SJSA1 (cell line): ENCODE measurements at regions not wholly inside any gene's neighbourhood (a gene's known extent, or its start where the extent isn't known, plus 50 kb on each side); places are given as distances from the start of the nearest gene placed in this dataset.
"Not testable (repeated sequence)": the region's sequence is repeated elsewhere in the genome, so short reads cannot be mapped to it uniquely, and the experiment has no call there.

Source experiments
- DNase-seq, 2 experiments: peaks; one replicate each; pipeline ENCODE4 v3.0.0-alpha.2; 2015 to 2020; ENCODE audit warnings: low spot score in 2 of 2, low read depth in 1 of 2
- H3K27ac ChIP-seq: fragments of 250-450 bp; sonication (Bioruptor Pico); 2 replicates; pipeline ENCODE4 v1.5.1; 2020; ENCODE audit warnings: mild to moderate bottlenecking, moderate library complexity
- H3K27me3 ChIP-seq: fragments of 250-450 bp; sonication (Bioruptor Pico); replicated peaks from 2 replicates; pipeline ENCODE4 v1.5.1; 2020; ENCODE audit warnings: mild to moderate bottlenecking, moderate library complexity
- H3K36me3 ChIP-seq: fragments of 250-450 bp; sonication (Bioruptor Pico); 2 replicates; pipeline ENCODE4 v1.5.1; 2020; ENCODE audit warnings: mild to moderate bottlenecking
- H3K4me1 ChIP-seq: fragments of 250-450 bp; sonication (Bioruptor Pico); replicated peaks from 2 replicates; pipeline ENCODE4 v1.6.1; 2021; ENCODE audit warnings: mild to moderate bottlenecking
- H3K4me3 ChIP-seq: fragments of 250-450 bp; sonication (Bioruptor Pico); 2 replicates; pipeline ENCODE4 v1.5.1; 2020; ENCODE audit warnings: mild to moderate bottlenecking
- H3K9me3 ChIP-seq: fragments of 250-450 bp; sonication (Bioruptor Pico); replicated peaks from 2 replicates; pipeline ENCODE4 v1.5.1; 2020; ENCODE audit warnings: mild to moderate bottlenecking

- not testable (repeated sequence) for H3K4me1 ChIP-seq, H3K27ac ChIP-seq, DNase-seq, H3K9me3 ChIP-seq, H3K36me3 ChIP-seq, H3K4me3 ChIP-seq, H3K27me3 ChIP-seq
Measured at GRCh38 chr4:131729205-131729604, 1419.9 kb upstream of the PCDH10 start.

GRCh38 chr4:131729716-131730398 lies 1419.2 kb upstream of the PCDH10 start:
- not testable (repeated sequence) for H3K9me3 ChIP-seq, DNase-seq, H3K27me3 ChIP-seq, H3K36me3 ChIP-seq, H3K27ac ChIP-seq, H3K4me3 ChIP-seq, H3K4me1 ChIP-seq

GRCh38 chr4:131730574-131730973 lies 1418.5 kb upstream of the PCDH10 start:
- H3K9me3 ChIP-seq, DNase-seq, H3K36me3 ChIP-seq, H3K4me3 ChIP-seq, H3K27me3 ChIP-seq, H3K4me1 ChIP-seq, H3K27ac ChIP-seq: not testable (repeated sequence)

- H3K27me3 ChIP-seq, H3K4me3 ChIP-seq: not testable (repeated sequence)
Measured at GRCh38 chr4:131732034-131732630, 1417.0 kb upstream of the PCDH10 start.

GRCh38 chr4:131734321-131734720 lies 1414.8 kb upstream of the PCDH10 start:
- not testable (repeated sequence) for H3K4me3 ChIP-seq, H3K4me1 ChIP-seq

More at GRCh38 chr4:131732034-131732630, 1417.0 kb upstream of the PCDH10 start:
- H3K36me3 ChIP-seq, DNase-seq, H3K4me1 ChIP-seq, H3K9me3 ChIP-seq, H3K27ac ChIP-seq: not testable (repeated sequence)

GRCh38 chr4:131734851-131735385 lies 1414.2 kb upstream of the PCDH10 start:
- H3K9me3 ChIP-seq, H3K27me3 ChIP-seq, H3K4me3 ChIP-seq, H3K27ac ChIP-seq, DNase-seq, H3K4me1 ChIP-seq, H3K36me3 ChIP-seq: not testable (repeated sequence)

More at GRCh38 chr4:131734321-131734720, 1414.8 kb upstream of the PCDH10 start:
- H3K27me3 ChIP-seq, H3K9me3 ChIP-seq, DNase-seq, H3K36me3 ChIP-seq, H3K27ac ChIP-seq: not testable (repeated sequence)

GRCh38 chr4:131738991-131739390 lies 1410.1 kb upstream of the PCDH10 start:
- H3K4me1 ChIP-seq, H3K9me3 ChIP-seq, H3K27me3 ChIP-seq, DNase-seq, H3K4me3 ChIP-seq, H3K36me3 ChIP-seq, H3K27ac ChIP-seq: not testable (repeated sequence)

- H3K27ac ChIP-seq, H3K36me3 ChIP-seq, H3K4me3 ChIP-seq, H3K4me1 ChIP-seq, DNase-seq, H3K9me3 ChIP-seq, H3K27me3 ChIP-seq: not testable (repeated sequence)
Measured at GRCh38 chr4:131741836-131742235, 1407.3 kb upstream of the PCDH10 start.

- H3K9me3 ChIP-seq, H3K36me3 ChIP-seq, DNase-seq, H3K27me3 ChIP-seq, H3K4me3 ChIP-seq, H3K4me1 ChIP-seq, H3K27ac ChIP-seq: not testable (repeated sequence)
Measured at GRCh38 chr4:131742536-131743205, 1406.4 kb upstream of the PCDH10 start.

GRCh38 chr4:131743348-131743747 lies 1405.7 kb upstream of the PCDH10 start:
- H3K9me3 ChIP-seq, DNase-seq, H3K4me1 ChIP-seq, H3K27me3 ChIP-seq, H3K36me3 ChIP-seq, H3K4me3 ChIP-seq, H3K27ac ChIP-seq: not testable (repeated sequence)

GRCh38 chr4:131747203-131747602 lies 1401.9 kb upstream of the PCDH10 start:
- DNase-seq, H3K27ac ChIP-seq, H3K27me3 ChIP-seq, H3K4me3 ChIP-seq, H3K4me1 ChIP-seq, H3K36me3 ChIP-seq, H3K9me3 ChIP-seq: not testable (repeated sequence)

GRCh38 chr4:131749224-131749623 lies 1399.9 kb upstream of the PCDH10 start:
- H3K4me1 ChIP-seq, H3K9me3 ChIP-seq, DNase-seq, H3K4me3 ChIP-seq, H3K27me3 ChIP-seq, H3K27ac ChIP-seq, H3K36me3 ChIP-seq: not testable (repeated sequence)

GRCh38 chr4:131750006-131750405 lies 1399.1 kb upstream of the PCDH10 start:
- not testable (repeated sequence) for H3K4me1 ChIP-seq, H3K4me3 ChIP-seq, H3K9me3 ChIP-seq, DNase-seq, H3K36me3 ChIP-seq, H3K27ac ChIP-seq, H3K27me3 ChIP-seq

GRCh38 chr4:131750469-131750868 lies 1398.6 kb upstream of the PCDH10 start:
- H3K27me3 ChIP-seq, H3K36me3 ChIP-seq, H3K4me3 ChIP-seq, DNase-seq, H3K9me3 ChIP-seq, H3K27ac ChIP-seq, H3K4me1 ChIP-seq: not testable (repeated sequence)
